SK-N-DZ (cell line): ENCODE measurements at regions not wholly inside any gene's neighbourhood (a gene's known extent, or its start where the extent isn't known, plus 50 kb on each side); places are given as distances from the start of the nearest gene placed in this dataset.
"Not testable (repeated sequence)": the region's sequence is repeated elsewhere in the genome, so short reads cannot be mapped to it uniquely, and the experiment has no call there.

Source experiments
- DNase-seq: peaks from one replicate; pipeline ENCODE4 v3.0.0-alpha.2; 2015; ENCODE audit warnings: low spot score

DNA sequence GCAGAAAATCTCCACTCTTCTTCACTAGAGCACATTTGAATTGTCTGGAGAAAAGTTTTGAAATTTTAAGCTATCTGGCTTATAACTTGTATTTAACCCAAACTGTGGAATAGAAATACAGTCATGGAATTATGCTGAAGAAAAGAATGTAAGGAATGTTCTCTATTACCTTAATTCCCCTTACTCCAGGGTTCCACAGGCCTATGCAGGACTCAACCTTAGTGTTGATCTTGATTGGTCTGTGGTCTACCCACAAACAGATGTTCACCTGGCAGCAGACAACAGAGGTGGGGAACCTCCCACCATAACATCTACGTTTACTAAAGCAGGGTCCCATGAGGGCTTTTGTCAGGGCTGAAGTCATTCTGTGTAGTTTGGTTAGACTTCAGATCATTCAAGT, 189.3 kb upstream of the GPRIN3 start:
- DNase-seq: no peak

DNA sequence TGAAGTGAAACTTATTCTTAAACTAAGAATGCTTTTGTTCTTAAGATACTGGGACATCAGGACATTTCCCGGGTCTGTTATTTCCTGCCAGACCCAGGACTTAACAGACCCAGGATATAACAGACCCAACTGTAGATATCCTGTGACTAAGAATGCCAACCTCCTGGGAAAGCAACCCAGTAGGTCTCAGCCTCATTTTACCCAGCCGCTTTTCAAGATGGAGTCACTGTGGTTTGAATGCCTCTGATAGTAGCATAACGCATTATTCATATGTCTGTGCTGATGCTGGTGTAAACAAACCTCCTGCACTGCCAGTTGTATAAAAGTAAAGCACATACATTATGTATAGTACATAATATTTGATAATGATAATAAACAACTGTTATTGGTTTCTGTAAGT, 185.8 kb upstream of the GPRIN3 start:
- DNase-seq: no peak

DNA sequence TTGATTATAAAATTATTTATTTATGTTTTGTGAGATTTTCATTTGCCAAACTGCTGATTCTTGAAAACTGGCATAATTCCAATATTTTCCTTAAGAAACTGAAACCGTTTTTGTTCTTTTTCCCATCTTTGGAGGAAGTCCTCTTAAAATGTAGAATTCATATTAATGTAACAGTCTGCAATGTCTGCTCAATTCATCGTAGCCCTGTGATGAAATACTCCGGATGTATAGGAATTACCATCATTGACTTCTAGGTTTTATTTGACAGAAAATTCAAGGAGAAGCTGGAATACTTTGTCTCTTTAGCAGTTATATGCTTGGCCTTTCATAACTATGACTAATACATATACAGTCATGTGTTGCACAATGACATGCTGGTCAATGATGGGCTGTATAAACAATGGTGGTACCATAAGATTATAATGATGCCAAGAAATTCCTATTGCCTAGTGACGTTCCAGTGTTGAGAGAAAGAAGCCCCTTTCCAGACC, 185.0 kb upstream of the GPRIN3 start:
- DNase-seq: no peak

DNA sequence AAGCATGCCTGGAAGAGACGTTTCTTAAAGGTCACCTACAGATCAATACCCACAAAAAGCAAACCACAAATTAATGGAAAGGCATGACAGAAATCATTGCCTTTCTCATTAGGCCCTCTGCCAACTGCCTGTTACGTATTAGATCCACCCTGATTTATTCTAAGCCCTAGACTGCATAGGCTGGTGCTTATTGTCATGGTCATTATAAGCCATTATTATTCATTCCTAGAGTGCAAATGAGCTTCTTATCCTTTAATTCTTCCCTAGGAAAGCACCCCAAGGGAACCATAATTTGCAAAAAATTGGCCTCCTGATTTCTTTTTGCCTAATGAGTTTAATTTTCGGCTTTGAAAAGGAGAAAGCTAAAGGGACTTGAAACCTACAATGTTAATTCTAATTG, 184.2 kb upstream of the GPRIN3 start:
- no peak for DNase-seq

DNA sequence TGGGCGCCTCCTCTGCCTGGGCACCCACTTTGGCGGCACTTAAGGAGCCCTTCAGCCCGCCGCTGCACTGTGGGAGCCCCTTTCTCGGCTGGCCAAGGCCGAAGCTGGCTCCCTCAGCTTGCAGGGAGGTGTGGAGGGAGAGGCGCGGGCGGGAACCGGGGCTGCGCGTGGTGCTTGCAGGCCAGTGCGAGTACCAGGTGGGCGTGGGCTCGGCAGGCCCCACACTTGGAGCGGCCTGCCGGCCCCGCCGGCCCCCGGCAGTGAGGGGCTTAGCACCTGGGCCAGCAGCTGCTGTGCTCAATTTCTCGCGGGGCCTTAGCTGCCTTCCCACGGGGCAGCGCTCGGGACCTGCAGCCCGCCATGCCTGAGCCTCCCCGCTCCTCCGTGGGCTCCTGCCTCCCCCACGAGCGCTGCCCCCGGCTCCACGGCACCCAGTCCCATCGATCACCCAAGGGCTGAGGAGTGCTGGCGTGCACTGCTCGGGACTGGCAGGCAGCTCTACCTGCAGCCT, 182.4 kb upstream of the GPRIN3 start:
- DNase-seq: not testable (repeated sequence)

DNA sequence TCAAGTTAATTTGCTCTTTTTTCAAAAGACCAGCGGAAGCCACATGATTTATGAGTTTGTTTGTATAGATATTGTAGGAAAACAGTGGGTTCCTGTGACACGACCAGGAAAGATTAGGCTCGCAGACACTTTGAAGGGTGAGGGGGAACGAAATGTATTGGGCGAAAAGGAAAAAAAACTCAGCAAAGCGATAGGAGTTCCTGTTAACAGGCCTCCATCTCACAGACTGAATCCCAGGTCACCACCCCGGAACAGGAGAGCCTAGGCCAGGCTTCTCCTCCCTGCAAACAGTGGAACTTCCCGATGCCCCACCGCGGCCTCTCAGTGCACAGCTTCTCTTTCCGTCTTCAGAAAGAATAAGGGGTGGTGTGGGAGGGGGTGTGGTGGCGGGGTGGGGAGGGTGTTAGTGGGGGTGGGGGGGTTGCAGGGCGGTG, 181.8 kb upstream of the GPRIN3 start:
- DNase-seq: no peak

DNA sequence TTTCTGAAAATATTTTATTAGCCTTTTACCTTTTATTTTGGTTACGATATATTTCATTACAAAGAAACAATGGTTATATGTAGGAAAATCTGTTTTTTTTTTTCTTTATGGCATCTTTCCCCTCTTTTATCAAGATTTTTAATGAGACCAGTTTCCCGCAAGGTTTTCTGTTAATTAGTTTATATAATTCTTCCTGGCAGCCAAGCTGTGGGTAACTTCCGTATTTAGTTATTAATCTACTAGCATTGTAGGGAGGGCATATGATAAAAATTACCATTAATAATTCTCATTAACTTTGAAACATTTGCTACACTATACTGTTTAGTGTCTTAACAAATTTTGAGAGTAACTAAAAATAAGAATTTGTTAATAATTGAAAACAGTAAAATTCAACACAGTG, 181.1 kb upstream of the GPRIN3 start:
- DNase-seq: no peak

DNA sequence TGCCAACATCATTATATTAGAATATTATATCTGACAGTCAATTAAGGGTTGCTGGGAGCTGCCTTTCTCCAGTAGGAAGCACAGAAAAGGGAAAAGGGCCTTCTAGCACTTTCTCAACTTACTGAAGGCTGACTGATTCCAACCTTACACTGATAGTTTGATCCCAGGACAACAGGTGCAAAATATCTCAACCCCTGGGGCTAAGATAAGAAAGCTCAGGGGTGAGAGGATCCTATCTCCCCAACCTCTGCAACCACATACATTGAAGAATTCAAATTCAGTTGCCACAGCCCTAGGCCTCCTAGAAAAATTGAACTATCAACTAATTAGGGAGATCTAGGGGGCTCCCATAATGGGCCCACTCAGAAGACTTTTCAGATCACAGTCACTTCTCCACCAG, 179.1 kb upstream of the GPRIN3 start:
- DNase-seq: no peak

DNA sequence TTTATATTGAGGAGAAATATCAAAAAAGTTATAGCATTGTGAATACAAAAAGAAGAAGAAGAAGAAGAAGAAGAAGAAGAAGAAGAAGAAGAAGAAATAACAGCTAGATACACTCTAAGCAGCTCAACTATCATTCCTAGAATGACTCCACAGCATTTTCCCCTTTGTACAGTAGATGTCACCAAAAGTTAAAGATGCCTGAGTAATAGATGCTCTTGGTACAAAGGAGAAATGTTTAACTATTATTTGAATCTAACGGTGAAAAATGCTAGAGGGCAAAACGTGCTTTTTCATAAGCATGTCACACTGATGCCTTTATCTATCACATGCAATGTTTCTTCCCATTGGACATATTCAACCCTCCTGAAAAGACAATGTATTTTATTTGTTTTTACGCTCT, 178.4 kb upstream of the GPRIN3 start:
- DNase-seq: peak; percentile 8

DNA sequence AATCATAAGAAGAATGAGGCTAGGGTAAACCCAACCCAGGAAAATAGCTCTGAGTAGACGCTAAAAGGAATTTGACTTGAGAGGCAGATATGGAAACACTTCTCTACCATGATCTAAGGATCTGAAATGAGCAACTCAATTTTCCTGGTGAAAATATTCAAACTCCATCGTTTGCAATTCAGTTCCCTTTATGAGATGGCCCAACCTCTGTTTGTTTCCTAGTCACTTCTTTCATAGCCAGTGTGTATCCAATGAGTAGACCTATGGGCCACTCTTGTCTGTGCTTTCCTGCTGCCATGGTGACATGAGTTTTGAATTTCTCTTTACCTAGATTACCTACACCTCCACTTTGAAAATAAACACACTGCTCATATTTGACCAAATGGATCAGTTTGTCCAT, 176.2 kb upstream of the GPRIN3 start:
- no peak for DNase-seq

DNA sequence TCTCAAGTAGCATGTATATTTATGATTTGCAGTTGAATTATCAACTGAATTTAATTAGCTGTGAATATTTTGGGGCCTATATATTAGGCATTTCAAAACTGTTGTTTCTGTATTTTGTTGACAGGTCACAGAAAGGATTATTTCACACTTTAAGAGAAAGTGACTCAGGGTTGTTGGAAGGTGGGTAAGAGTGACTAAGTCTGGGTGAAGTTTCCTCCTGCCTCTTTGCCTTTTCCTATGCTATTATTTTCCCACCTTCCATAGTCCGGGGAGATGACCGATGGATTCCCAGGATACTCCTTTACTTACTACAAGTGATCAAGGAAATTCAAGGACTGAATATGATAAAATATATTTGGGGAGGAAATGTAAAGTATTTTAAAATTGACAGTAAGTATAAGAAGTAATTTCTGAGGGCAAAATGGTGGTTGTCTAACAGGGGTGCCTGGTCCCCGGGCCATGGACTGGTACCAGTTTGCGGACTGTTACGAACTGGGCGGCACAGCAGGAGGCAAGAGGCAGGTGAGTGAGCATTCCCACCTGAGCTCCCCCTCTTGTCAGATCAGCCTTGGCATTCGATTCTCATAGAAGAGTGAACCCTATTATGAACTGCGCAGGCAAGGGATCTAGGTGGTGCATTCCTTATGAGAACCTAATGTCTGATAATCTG, 175.5 kb upstream of the GPRIN3 start:
- DNase-seq: no peak

DNA sequence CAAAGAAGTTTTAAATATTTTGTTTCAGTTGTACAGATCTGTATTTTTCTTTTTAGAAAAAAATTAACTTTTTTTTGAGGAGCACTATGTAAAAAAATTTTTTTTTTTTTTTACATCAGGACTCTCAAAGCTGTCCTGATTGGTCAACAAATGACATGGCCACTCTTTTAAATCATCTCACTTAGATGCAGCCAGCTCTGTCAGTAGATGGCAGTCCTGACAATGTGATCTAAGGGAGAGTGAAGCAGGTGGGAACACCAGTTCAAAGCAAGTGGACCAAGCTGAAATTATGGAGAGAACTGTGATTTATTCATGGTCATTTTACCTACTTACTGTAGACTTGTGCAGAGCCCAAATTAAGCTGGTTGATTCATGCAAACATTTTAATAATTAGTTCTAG, 174.7 kb upstream of the GPRIN3 start:
- DNase-seq: peak; percentile 71

DNA sequence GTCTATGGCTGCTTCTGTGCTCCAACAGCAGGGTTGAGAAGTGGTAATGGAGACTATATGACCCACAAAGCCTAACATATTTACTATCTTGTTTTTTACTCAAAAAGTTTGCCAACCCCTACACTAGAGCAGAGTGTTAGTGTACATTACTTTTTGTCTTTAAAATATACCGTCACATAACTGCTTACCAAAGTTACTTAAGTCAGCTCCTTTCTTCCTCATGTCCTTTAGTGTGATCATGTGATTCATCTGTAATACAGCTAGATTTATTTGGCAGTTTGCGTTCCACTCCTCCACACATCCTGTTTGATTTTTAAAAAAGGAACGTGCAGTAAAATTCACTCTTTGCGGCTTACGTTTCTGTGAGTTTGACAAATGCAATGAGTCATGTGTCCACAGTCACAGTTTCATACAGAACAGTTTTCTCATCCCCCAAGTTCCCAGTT, 162.4 kb upstream of the GPRIN3 start:
- DNase-seq: no peak

DNA sequence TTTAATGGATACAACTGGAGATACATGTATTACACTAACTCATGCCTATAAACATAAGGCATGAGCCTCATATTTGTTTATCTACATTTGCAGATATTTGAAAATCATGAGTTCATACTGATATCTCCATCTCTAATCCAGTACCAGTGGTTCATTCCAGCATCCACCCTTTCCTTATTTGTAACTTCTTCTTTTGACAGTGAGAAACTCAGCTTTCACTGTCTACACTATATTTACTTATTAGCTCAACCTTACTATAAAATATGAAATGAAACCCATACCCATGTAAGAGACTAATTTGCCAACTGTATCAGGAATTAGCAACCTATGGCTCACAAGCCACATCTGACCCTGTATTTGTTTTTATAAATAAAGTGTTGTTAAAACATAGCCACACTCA, 161.9 kb upstream of the GPRIN3 start:
- DNase-seq: no peak

DNA sequence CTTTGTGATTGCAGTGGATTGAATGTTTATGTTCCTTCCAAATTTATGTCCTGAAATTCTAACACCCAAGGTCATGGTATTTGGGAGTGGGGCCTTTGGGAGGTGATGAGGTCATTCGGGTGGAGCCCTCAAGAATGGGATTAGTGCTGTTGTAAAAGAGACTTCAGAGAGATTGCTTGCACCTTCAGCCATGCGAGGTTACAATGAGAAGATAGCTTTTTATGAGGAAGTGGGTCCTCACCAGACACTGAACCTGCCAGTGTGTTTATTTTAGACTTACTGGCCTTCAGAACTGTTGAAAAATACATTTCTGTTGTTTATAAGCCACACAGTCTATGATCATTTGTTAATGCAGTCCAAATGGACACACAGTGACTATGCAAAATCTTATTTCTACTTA, 161.0 kb upstream of the GPRIN3 start:
- no peak for DNase-seq

DNA sequence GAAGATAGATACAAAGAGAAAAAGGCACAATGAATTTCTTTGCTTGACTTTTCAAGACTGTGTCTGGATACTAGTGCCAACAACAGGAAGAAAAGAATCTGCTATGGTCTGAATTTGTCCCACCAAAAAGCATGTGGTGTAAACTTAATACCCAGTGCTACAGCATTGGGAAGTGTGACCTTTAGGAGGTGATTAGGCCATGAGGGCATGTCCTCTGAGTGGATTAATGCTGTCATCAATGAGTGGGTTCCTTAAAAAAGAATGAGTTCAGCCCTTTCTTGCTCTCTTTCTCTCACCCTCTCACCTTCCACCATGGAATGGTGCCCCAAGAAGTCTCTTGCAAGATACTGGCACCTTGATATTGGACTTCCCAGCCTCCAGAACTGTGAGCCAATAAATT, 155.7 kb upstream of the GPRIN3 start:
- no peak for DNase-seq

DNA sequence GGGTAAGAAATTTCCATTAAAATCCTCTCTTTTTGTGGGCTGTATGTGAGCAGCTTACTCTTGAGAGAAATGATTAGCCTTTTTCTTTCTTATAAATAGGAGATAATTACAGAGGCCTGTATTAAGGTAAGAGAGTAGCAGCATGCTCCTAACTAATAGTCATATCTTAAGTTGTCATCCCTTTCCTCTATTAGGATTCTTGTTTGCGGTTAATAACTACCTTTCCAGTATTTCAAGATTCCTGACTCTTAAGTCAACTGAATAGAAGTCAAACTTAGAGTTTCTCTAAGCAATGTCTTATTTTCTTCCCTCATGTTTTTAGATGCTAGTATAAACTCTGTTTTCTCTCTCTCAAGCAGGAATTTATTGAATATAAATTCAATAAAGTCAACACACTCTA, 139.9 kb upstream of the GPRIN3 start:
- no peak for DNase-seq

DNA sequence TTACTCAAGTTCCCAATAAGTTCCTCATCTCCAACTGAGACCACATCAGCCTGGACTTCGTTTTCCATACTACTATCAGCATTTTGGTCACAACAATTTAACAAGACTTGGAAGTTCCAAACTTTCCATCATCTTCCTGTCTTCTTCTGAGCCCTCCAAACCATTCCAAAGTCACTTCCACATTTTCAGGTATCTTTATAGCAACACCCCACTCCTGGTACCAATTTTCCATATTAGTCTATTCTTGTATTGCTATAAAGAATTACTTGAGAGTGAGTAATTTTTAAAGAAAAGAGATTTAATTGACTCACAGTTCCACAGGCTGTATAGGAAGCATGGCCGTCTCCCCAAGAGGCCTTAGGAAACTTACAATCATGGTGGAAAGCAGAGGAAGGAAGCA, 138.6 kb upstream of the GPRIN3 start:
- no peak for DNase-seq

DNA sequence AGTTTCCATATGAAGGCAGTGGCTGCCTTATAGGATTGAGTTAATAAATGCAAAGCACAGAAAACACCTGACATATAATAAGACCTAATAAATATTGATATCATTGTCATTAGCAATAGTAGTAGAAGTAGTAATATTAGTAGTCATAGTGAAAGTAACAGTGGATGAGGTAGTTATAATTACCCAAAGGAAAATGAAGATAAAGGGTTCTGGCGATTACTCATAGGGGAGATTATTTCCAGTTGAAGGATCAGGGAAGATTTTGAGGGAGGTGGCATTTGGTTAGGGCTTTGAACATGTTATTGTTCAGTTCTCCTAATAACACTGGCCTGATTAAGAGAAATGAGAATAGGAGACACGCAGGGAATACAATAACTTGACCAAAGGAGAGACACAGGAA, 131.9 kb upstream of the GPRIN3 start:
- peak; percentile 4 for DNase-seq

DNA sequence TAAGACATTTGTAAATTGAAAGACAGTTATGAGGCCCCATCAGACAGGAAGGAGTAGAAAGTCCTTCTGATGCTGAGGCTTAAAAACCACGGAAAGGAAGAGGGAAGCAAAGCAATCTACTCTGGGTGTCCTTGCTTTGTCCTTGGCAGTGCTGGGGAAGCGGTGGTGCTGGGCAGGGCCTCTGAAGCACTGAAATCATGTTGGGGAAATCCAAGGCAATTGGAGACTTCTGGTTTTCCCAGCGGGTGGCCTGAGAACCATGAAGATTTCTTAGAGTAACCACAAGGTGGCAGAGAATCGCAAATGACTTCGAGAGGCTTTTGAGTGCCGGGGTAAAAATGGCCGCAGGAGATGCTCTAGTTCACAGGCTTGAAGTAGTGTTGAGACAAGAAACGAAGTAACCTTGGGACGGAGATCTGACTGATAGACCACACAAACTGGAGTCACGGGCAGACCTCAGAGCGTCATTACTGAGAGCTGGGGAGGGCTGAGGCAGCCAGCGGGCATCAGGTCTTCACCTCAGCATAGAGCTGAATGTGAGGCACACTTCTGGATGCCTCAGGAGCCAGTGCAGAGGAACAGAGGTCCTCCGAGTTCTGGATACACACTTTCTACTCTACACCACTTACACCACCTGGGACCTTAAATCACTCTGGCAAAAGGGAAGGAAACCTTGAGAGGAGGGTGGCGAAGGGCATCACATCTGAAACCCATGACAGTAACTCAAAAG, 130.7 kb upstream of the GPRIN3 start:
- peak; percentile 79 for DNase-seq

DNA sequence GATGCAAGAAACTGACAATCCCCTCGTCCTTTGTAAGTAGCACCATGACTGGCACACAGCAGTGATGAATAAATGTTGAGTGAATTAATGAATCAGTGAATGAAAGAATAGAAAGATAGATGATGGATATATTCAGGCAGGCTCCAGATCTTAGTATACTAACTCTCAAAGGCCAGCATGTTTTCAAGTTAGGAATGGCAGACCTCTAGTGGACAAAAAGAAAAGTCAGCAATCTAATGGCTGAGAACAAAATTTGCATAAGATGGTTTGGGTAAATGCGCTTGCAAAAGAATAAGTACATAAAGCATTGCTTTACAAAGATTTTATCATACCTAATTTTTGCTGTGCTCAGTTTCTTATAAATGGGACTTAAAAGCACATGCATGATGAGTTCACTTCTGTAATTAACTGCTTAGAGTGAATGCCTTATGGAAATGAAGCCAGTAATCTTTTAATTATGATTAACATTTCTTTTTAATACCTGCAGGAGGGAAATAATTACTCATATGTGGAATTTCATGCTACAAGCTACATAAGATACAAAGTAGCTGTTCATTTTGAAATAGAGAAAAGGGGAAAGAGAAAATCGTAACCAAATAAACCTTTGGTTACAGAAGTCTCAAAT, 126.9 kb upstream of the GPRIN3 start:
- DNase-seq: peak; percentile 45

DNA sequence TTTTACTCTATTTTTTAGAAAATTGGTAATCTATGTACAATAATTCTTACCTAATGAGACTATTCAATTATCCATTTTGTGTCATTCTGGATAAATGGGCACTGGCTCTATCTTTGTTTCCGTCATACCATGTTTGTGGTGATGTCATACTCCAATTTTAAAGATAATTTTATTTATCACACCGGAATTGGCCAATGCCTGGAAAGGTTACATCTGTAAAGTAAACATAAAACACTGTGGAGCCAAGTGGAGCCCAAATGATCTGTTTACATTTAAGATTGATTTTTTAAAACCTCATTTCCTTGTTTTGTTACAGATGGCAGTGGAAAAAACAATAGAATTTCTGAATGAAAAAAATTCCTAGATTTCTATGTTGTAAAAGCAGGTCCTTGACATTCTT, 120.2 kb upstream of the GPRIN3 start:
- no peak for DNase-seq

DNA sequence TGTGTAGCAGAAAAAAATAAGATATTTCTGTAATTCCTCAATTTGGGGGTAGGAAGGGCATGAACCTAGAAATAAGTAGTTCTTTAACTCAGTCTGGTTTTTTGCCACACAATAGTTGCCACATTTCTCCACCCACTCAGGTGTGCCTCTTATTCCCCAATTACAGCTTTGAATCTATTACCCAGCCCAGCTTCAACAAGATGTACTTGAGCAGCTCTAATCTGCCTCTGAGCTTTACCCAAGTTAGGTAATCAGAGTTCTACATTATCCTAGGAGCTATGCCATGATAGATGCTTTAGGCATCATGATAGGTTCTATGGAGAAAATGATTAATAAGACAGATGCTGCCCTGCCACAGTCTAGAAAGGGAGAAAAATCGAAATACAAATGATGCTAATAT, 117.4 kb upstream of the GPRIN3 start:
- DNase-seq: no peak
